HG03103 (cell line): ENCODE measurements at regions not wholly inside any gene's neighbourhood (a gene's known extent, or its start where the extent isn't known, plus 50 kb on each side); places are given as distances from the start of the nearest gene placed in this dataset.

ENCODE experiments used
- ATAC-seq: cut with Tn5 transposase; IDR thresholded peaks from one replicate; pipeline ENCODE4 v1.9.1; 2021; ENCODE audit warnings: low read depth; ENCODE audit not compliant: unreplicated experiment

DNA sequence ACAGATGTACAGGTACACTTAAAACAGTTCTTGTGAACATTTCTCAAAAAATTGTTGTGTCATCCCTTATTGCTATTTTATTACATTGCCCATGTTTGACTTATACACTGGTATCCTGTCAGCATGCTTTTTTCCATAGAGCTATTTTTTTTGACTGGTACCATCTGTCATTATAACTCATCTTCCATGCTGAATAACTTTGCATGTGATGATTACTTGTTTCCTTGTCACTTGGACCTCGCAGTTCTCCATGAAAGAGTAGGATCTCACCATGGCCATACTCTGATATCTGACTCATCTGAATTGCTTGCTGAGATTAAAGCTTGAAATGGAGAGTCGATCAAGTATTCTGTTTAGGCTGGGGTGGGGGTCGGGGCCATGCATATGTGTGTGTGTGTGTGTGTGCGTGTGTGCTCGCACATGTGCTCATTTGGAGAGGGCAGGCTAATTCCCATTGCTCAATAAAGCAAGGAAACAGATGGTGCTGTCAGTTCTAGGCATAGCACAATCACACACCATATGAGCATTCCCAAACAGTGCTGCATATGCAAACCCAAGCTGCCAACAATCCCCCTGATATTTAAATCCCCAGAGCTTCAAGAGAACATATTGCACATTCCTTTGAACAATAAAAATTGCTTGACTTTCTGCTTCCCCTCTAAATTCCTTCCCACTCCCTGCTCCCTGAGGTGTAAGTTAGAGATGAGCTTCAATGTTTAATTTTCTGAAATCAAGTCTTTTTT lies 62.9 kb downstream of the NHLRC3 start:
- no peak for ATAC-seq

DNA sequence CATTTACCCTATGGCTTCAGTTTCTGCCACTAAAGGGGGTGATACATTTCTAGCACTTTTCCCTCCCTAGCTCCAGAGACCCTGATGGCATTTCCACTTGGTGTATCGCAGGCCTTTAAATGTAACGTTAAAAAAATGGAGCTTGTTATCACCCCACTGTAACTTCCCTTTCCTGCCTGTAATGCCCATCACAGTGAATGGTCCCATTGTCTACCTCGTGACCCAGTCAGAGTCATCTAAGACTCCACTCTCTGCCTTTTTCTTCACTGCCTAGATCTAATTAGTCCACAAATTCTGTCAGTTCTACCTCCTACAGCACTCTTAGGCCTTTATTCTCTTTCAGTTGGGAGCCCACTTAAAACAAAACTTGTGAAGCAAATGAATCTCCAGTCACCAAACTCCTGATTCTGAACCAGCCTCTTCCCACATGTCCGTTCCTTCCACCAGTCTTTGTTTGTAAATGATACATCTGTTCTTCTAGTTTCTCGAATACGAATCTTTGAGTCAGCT lies 64.8 kb downstream of the NHLRC3 start:
- no peak for ATAC-seq

DNA sequence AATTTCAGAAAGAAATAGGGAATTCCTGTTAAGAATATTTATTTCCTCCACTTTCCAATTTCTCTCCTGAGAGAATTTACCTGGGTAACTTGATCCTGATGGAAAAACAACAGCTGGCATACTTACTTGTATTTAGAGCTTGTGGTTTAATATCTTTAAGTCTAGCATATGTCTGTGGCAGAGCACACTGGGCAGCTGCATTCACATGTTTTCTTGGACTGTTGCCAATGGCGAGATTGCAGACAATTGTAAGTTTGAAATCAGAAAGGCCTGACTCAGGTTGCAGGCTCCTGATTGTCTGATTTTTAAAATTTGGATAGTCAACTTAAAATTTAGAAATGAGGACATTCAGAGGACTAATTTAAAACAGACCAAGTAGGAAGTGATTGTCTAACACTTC lies 66.9 kb downstream of the NHLRC3 start:
- no peak for ATAC-seq

GRCh38 chr13:39106216-39107005 lies 68.2 kb downstream of the NHLRC3 start:
- ATAC-seq = no peak

GRCh38 chr13:39107561-39107960 lies 69.3 kb downstream of the NHLRC3 start:
- ATAC-seq = no peak

GRCh38 chr13:39108783-39109182 lies 70.5 kb downstream of the NHLRC3 start:
- ATAC-seq = no peak

- no peak for ATAC-seq
Measured at GRCh38 chr13:39110518-39111097, 72.4 kb downstream of the NHLRC3 start.

GRCh38 chr13:39111145-39111544 lies 72.9 kb downstream of the NHLRC3 start:
- no peak for ATAC-seq

DNA sequence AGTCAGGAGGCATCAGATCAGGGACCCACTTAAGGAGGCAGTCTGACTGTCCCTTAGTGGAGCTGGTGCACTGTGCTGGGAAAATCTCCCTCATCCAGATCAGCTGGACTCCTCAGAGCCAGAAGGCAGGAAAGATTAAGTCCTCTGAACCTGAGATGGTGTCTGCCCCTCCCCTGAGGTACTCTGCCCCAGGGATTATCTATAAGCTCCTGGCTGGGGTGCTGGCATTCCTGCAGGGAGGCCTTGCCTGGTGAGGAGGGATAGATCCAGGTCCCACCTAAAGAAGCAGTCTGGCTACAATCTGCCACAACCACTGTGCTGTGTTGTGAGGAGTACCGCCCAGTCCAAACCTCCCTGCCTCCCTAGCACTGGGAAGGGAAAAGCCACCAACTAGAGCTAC lies 81.2 kb downstream of the NHLRC3 start:
- no peak for ATAC-seq

DNA sequence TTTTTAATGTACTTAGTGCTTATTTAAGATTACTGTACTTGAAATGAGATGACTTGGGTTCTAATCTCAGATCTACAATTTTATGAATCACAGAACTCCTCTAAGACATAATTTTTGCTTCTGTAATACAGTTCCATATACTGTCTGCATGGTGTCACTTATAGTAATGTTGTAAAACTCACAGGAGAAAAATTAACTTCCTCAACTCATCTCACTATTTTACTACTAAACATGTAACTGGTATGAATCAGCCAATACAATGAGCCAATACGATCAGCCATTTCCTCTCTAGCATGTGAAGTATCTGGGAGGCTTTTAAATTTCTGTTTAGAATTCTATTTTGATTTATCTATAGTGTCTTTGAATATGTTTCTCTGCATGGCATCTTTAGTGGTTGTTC lies 85.3 kb downstream of the NHLRC3 start:
- ATAC-seq = no peak

DNA sequence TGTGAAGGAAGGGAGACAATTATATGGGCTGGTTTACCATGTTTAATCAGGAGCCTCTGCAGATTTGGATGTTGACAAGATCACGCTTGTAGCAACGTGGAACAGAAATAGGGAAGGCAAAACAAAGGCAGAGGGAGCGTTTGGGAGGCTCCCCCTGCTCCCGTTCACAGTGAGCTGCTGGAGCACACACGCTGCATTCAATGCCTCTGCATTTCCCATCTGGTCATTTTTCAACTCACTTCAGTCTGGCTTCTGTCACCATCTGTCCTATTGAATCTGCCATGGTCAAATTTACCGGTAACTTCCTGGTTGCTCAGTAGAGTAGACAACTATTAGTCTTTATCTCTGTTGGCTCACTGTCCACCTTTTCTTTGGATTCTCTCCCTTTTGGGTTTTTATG lies 91.0 kb downstream of the NHLRC3 start:
- ATAC-seq = no peak

GRCh38 chr13:39130301-39130700 lies 92.0 kb downstream of the NHLRC3 start:
- no peak for ATAC-seq

- ATAC-seq = no peak
Measured at GRCh38 chr13:39132286-39133230, 94.3 kb downstream of the NHLRC3 start.

- no peak for ATAC-seq
Measured at GRCh38 chr13:39133781-39134180, 95.5 kb downstream of the NHLRC3 start.

GRCh38 chr13:39134574-39134973 lies 96.3 kb downstream of the NHLRC3 start:
- no peak for ATAC-seq

DNA sequence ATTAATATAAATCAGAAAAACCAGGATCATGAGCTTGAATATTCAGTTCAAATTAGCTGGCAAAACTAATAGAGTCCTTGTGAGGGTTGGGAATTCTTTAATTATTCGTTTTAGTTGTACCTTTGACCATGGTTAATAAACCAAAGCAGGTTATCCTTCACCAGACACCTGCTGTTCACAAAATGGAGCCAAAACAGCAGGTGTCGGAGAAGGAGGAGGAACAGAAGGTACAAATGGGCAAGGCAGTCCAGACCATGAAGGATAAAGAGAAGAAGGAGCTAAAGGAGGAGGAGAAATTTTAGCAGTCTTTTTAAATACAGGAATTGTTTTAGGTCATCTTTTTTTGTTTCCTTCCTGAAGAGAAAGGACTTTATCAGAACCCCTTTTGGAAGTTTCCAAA lies 106.1 kb downstream of the NHLRC3 start:
- no peak for ATAC-seq

DNA sequence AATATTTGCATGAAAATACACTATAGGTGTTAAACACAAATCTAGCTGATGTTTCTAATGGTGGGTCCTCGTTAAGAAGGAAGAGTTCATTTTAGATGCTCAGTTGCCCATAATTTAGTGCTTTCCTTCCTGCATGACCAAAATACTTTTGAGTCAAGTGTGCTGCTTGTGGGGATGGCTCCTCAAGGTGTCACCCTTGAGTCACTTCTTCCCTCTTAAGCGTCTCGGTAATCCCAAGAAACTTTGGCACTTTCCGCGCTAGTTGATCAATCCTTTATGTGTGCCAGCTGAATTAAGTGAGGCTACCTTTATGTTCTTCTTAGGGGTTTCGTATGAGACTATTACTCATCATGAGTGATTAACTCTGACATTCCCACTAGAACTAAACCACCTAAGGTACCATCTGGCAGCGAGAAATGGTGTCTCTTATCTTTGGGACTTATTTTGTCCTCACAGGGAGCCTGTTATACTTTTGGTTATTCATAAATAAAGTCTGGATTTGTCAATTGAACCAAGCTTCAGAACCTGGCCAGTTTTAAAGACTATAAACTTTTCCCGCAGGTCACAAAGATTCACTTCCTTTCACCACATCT lies 106.8 kb downstream of the NHLRC3 start:
- ATAC-seq = no peak

DNA sequence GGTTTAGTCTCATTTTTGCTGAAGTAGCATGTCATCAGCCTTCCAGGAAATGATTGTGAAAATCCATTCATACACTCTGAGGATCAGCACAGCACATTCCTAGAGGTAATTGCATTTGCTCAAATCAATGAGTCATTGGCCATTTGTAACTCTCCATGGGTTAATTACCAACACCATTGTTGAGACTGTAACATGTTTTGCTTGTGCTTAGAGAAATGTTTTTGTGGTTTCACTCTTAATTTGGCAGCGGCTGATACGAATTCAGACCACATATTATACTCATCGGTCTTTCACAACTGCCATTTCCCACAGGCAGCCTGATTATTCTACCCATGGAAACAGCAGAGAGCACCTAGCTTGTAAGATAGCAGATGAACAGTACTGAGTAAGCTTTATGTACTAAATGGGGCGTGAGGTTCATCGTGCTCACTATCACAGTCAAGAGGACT lies 110.3 kb downstream of the NHLRC3 start:
- ATAC-seq = no peak

GRCh38 chr13:39149896-39150295 lies 111.6 kb downstream of the NHLRC3 start:
- ATAC-seq = no peak

DNA sequence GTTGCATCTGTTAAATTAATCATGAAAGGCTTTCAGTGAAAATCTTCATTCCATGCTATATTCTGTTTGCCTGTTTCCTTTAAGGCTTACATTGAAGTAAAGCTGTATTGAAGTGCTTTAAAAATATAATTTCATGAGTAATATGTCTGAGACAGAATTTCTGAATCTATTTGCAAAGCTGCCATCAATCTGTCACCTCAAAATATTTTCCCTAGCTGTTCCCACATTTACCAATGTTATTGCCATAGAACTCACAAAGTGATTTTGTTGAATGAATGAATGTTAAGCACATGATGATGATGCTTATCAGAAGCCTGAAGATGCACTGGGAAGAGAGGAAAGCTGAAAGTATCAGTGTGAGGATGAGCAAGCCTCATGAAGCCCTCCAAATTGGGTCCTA lies 115.8 kb downstream of the NHLRC3 start:
- no peak for ATAC-seq
